Right lobe of liver (tissue), 6 donors: ENCODE measurements at regions not wholly inside any gene's neighbourhood (a gene's known extent, or its start where the extent isn't known, plus 50 kb on each side); places are given as distances from the start of the nearest gene placed in this dataset.

Source experiments
- ATAC-seq, 4 donors: fragments of 200-7000 bp; cut with Tn5 transposase; one replicate each; pipeline ENCODE4 v1.9.1; 2020; ENCODE audit warnings: mild to moderate bottlenecking in 4 of 4, moderate library complexity in 4 of 4
- DNase-seq, 3 donors: peaks; one replicate each; pipeline ENCODE4 v3.0.0-alpha.2; 2020
- H3K27ac ChIP-seq, 3 donors: fragments of 200-600 bp; one replicate each; pipeline ENCODE4 v1.8.0; 2022
- H3K27me3 ChIP-seq, 2 donors: fragments of 200-600 bp; one replicate each; pipeline ENCODE4 v1.8.0; 2022
- H3K36me3 ChIP-seq, 4 donors: fragments of 200-600 bp; sonication (generic) in 1 of 4; one replicate each; pipeline versions ENCODE4 v1.5.1 to v1.8.0; 2017 to 2022; ENCODE audit warnings: control low read depth in 1 of 4
- H3K4me1 ChIP-seq, 4 donors: fragments of 200-600 bp; sonication (generic) in 1 of 4; one replicate each; pipeline versions ENCODE4 v1.5.1 to v1.8.0; 2017 to 2022; ENCODE audit warnings: control low read depth in 1 of 4
- H3K4me3 ChIP-seq, 3 donors: fragments of 200-600 bp; one replicate each; pipeline ENCODE4 v1.8.0; 2022
- H3K9me3 ChIP-seq, 4 donors: fragments of 200-600 bp; sonication (generic) in 1 of 4; one replicate each; pipeline versions ENCODE4 v1.5.1 to v1.8.0; 2017 to 2022; ENCODE audit warnings: control low read depth in 1 of 4
- POLR2A ChIP-seq: fragments of 450-650 bp; IDR thresholded peaks from one replicate; pipeline ENCODE4 v1.6.1; 2017; ENCODE audit warnings: antibody characterized with exemption, mild to moderate bottlenecking
- WGBS: methylation state at CpG from one replicate; pipeline ENCODE4 v1.1.6; 2018; ENCODE audit warnings: low coverage, low lambda C conversion rate; ENCODE audit not compliant: insufficient coverage; ENCODE audit errors: missing lambda C conversion rate; 5-methylcytosine and 5-hydroxymethylcytosine counted together
- intact Hi-C, 2 donors: fragments of 100-400 bp; cut with DNase I; formaldehyde crosslinking; loops; one replicate each; pipeline versions ENCODE4 v1.11.2 to v1.14.1; 2022
- TF ChIP-seq, protein P1 (sequence below), 4 donors: fragments of 200-600 bp in 3 of 4; fragments of 450-650 bp in 1 of 4; IDR thresholded peaks; one replicate each; pipeline versions ENCODE4 v1.5.1 to v1.8.0; 2016 to 2022; ENCODE audit warnings: antibody characterized with exemption in 4 of 4, mild to moderate bottlenecking in 2 of 4
- donor health status: DM: no; HTN: yes; CAD: no.
- donor health status: DM: no; HTN: no; CAD: no.
- donor health status: DM: no; HTN: no; CAD: no.
- donor health status: DM: no; HTN: yes; CAD: no.
- donor health status: DM: no; HTN: yes; CAD: no.

DNA sequence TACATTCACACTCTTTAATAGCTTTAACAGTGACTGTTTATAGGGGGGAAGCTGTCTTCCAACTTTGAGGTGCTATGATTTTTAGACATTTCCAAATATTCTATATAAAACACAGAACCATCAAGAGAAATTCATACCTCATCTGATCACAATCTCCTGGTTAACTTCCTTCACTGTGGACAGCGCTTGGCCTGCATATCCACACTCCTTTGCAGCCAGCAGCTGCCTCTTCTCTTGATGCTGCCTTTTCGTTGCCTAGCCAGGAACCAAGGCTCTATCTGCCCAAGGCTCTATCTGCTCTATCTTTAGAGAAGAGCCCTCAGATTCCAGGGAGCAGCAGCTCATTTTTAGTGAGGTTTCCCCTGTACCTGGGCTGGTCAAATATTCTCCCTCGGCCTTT is 252.0 kb downstream of the PTEN start:
- intact Hi-C loops = loop anchor here in 1 of 2 donors (10.0 kb wide), 2 partner anchors 251 to 279 kb away; partner anchors contain the start of genes KLLN and PTEN
- 94% methylated on average over 3 of the region's 3 CpGs for WGBS

DNA sequence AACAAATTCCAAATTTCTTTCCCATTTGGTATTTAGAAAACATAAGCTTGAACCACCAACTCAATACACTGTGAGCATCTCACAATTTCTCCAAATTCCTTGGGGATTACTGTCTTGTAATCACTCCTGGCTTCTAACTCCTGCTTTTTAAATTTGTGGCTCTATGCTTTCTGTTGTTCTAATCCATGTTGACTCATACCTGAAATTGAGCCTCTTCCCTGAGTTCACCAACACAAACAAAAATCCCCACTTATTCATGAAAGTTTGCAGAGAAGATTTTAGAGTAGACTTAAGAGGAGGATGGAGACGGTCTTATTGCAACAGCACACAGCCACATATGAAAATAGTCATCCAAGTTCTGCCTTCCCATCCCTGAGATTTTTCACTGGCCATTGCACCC is 252.5 kb downstream of the PTEN start:
- intact Hi-C loops = loop anchor here in 1 of 2 donors (10.0 kb wide), 2 partner anchors 251 to 279 kb away; partner anchors contain the start of genes KLLN and PTEN
- no peak overlapping the region for H3K4me3 ChIP-seq
- no peaks in the 10 kb centered on the region for H3K36me3 ChIP-seq
- no peak for ATAC-seq
- H3K4me1 ChIP-seq = peaks cover 0 to 13% (median 4%) of the 10 kb centered on the region in 4 donors
- no peak overlapping the region for H3K27ac ChIP-seq
- DNase-seq = no peak
- 82% methylated on average over 1 of the region's 1 CpG for WGBS
- no peaks in the 10 kb centered on the region for H3K27me3 ChIP-seq
- TF ChIP-seq POLR2A = no peak
- TF ChIP-seq, protein P1, sequence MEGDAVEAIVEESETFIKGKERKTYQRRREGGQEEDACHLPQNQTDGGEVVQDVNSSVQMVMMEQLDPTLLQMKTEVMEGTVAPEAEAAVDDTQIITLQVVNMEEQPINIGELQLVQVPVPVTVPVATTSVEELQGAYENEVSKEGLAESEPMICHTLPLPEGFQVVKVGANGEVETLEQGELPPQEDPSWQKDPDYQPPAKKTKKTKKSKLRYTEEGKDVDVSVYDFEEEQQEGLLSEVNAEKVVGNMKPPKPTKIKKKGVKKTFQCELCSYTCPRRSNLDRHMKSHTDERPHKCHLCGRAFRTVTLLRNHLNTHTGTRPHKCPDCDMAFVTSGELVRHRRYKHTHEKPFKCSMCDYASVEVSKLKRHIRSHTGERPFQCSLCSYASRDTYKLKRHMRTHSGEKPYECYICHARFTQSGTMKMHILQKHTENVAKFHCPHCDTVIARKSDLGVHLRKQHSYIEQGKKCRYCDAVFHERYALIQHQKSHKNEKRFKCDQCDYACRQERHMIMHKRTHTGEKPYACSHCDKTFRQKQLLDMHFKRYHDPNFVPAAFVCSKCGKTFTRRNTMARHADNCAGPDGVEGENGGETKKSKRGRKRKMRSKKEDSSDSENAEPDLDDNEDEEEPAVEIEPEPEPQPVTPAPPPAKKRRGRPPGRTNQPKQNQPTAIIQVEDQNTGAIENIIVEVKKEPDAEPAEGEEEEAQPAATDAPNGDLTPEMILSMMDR (IDR thresholded peaks at IDR 0.05) = no peak
- H3K9me3 ChIP-seq = no peaks in the 10 kb centered on the region

More for the DNA sequence above, 252.0 kb downstream of the PTEN start:
- no peak for DNase-seq
- peaks cover 0 to 13% (median 4%) of the 10 kb centered on the region in 4 donors for H3K4me1 ChIP-seq
- H3K27me3 ChIP-seq = no peaks in the 10 kb centered on the region
- no peak overlapping the region for H3K4me3 ChIP-seq
- TF ChIP-seq, protein P1 (IDR thresholded peaks at IDR 0.05) = no peak
- no peak for TF ChIP-seq POLR2A
- no peaks in the 10 kb centered on the region for H3K9me3 ChIP-seq
- H3K27ac ChIP-seq = no peak overlapping the region
- no peak for ATAC-seq
- no peaks in the 10 kb centered on the region for H3K36me3 ChIP-seq

DNA sequence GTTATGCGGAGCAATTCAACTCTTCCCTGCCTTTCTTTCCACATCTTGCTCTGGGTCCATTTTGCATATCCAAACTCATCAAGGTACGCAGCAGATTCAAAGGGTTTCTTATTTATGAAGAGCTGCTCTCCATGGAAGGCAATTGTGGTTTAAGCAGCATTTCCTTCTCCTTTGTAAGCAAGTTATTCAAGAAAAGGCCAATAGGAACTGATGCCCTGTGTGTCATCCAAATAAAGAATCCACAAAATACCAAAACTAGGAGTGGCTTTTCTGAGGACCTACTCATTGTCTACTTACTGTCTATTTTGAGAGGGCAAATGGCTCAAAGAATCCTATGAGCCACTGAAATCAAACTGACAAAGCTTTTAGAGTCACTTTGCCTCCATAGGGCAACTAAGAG is 253.1 kb downstream of the PTEN start:
- H3K36me3 ChIP-seq = no peaks in the 10 kb centered on the region
- intact Hi-C loops = loop anchor here in 1 of 2 donors (10.0 kb wide), 2 partner anchors 252 to 278 kb away; partner anchors contain the start of genes KLLN and PTEN
- DNase-seq (no peak), ATAC-seq (no peak)
- H3K27ac ChIP-seq = no peak overlapping the region
- H3K27me3 ChIP-seq = no peaks in the 10 kb centered on the region
- H3K4me3 ChIP-seq = no peak overlapping the region
- no peaks in the 10 kb centered on the region for H3K9me3 ChIP-seq
- WGBS = 91% methylated on average over 2 of the region's 2 CpGs
- TF ChIP-seq, protein P1 (IDR thresholded peaks at IDR 0.05) = no peak
- TF ChIP-seq POLR2A = no peak
- peaks cover 0 to 13% (median 4%) of the 10 kb centered on the region in 4 donors for H3K4me1 ChIP-seq

DNA sequence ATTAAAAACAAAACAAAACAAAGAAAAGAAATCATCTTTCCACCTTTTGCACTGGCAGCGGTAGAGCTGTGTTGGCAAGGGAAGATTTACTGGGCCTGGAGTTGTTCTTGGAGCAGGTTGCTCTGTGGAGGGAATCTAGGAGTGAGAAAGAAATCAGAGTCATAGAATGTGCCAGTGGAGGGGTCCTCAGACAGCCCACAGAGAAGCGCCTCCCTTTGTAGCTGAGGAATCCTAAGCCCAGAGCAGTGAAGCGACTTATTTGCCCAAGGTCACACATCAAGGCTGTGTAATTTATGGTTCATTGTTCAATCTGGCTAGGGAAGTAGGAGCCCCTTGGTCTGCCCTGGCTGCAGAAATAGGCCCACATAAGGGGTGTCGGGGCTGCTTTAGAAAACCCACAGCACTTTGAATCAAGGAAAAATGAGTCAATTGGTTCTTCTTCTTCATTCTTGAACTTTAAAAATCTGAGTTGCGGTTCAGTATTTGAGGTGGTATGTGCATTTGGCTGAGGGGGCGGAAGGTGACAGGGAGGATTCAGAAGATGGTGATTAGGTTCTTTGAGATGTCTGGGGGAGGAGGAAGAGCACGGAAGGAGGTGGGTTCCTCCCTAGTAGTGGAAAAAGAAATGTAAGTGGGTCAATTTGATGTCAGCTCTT is 253.7 kb downstream of the PTEN start:
- Histone ChIP-seq H3K4me3 (no peak overlapping the region), H3K36me3 (no peaks in the 10 kb centered on the region), H3K9me3 (no peaks in the 10 kb centered on the region), H3K4me1 (peaks cover 0 to 13% (median 4%) of the 10 kb centered on the region in 4 donors), H3K27ac (no peak overlapping the region), H3K27me3 (no peaks in the 10 kb centered on the region)
- ATAC-seq = no peak
- TF ChIP-seq, protein P1 (IDR thresholded peaks at IDR 0.05) = no peak
- TF ChIP-seq POLR2A = no peak
- no peak for DNase-seq
- WGBS = 74% methylated on average over 6 of the region's 7 CpGs
- intact Hi-C loops = loop anchor here in 1 of 2 donors (10.0 kb wide), 2 partner anchors 252 to 278 kb away; partner anchors contain the start of genes KLLN and PTEN
